ENCODE measurements at regions not wholly inside any gene's neighbourhood (a gene's known extent, or its start where the extent isn't known, plus 50 kb on each side); places are given as distances from the start of the nearest gene placed in this dataset.

DNA sequence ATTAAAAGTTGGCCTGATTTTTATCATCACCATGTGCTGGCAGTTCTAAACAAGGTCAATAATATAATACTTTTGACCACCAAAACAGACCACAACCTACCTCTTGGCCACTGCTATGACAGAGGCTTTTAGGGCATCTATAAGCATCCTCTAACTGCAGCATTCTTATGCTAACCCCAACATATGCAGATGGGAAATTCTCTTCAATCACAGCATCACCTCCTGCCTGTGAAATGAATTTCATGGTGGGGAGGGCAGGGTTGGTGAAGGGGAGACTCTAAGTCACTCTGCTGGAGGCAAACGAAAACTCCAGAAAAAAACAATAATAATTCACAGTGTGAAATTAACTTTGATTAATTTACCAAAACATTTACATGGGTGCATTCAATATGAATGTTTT is 78.8 kb upstream of the FAR2 start:
- ChIA-PET POLR2A (no interaction called here), CTCF (no interaction called here)
- no peak for DNase-seq
- no peak overlapping the region for H3K4me3 Mint-ChIP-seq
- no peaks in the 10 kb centered on the region for H3K9me3 Mint-ChIP-seq
- H3K4me1 Mint-ChIP-seq: peaks cover 1% of the 10 kb centered on the region
- H3K27me3 Mint-ChIP-seq: peaks cover 20% of the 10 kb centered on the region
- H3K36me3 Mint-ChIP-seq (ENCODE audit: low read depth): no peaks in the 10 kb centered on the region
- no peak overlapping the region for H3K27ac Mint-ChIP-seq

DNA sequence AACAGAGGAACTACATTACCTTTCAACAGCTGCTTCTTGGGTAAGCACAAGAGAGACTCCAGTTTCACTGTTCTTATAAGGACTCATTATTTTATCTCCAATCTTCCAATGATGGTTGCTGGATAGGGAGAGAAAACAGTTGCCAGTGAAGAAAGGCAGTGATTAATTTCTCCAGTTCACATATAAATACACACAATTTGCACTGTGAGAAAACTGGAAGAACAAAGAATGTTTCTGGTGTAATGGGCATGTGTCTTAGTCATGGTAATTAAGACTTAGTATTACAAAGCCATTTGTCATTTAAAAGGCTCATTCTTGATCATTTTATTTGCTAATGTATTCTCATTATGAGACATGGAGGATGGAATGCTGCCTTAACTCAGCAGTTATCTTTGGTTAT is 78.0 kb upstream of the FAR2 start:
- POLR2A ChIA-PET: no interaction called here
- Mint-ChIP-seq H3K4me1 (peaks cover 1% of the 10 kb centered on the region), H3K4me3 (no peak overlapping the region), H3K9me3 (no peaks in the 10 kb centered on the region), H3K36me3 (ENCODE audit: low read depth) (no peaks in the 10 kb centered on the region), H3K27ac (no peak overlapping the region), H3K27me3 (peaks cover 19% of the 10 kb centered on the region)
- CTCF ChIA-PET: interaction anchor here (3.2 kb wide), 1 partner anchor 247 kb away, joined by 27 read pairs; no protein-coding TSS in a partner anchor
- DNase-seq: no peak

DNA sequence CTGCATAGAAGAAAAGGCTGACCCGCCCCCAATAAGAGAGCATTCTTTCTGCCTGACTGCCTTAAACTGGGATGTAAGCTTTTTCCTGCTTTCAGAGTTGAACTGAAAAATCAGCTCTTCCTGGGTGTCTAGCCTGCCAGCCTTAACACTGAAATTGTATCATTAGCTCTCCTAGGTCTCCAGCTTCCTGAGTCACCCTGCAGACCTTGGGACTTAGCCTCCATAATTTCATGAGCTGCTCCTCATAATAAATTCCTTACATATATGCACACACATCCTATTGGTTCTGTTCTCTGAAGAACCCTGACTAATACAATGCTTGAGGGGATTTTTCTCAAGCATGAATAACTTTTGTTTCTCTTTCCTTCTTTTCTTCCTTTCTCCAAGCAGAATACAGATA is 76.4 kb upstream of the FAR2 start:
- H3K27me3 Mint-ChIP-seq: peaks cover 23% of the 10 kb centered on the region
- ChIA-PET POLR2A (interaction anchor here (1.6 kb wide), 1 partner anchor 308 kb away, joined by 3 read pairs; the partner anchor contains the start of gene ERGIC2), CTCF (interaction anchor here (0.7 to 3.2 kb wide), 8 partner anchors 9 to 275 kb away, joined by 3 to 27 read pairs (median 3); no protein-coding TSS in a partner anchor)
- H3K36me3 Mint-ChIP-seq (ENCODE audit: low read depth): no peaks in the 10 kb centered on the region
- no peaks in the 10 kb centered on the region for H3K9me3 Mint-ChIP-seq
- H3K4me1 Mint-ChIP-seq: no peaks in the 10 kb centered on the region
- no peak for DNase-seq
- no peak overlapping the region for H3K4me3 Mint-ChIP-seq
- H3K27ac Mint-ChIP-seq: no peak overlapping the region

DNA sequence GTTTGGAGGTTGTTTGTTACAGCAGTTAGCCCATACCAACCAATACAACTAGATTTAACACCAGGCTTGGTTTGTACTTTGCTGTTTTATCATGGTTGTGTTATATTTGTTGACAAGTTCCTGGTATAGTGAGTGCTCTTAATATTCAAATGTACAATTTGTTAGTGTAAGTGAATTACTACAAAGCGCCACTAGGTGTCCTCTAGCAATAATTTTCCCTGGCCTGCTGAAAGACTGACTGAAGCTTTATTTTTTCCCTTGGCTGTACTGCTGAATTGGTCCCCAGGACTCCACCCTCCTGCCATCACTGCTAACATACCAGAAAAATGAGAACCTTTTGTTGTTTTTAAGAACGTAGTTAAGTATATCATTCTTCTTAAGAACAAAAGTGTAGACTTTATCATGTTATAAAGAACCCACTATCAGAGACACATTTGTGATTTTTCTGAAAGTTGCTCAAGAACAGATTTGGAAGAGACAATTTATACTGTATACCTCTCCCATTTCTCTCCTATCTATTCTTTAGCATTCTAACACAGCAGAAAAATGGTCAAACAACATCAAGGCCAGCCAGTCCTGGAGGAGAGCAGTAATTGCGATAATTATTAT is 75.3 kb upstream of the FAR2 start:
- Mint-ChIP-seq H3K36me3 (ENCODE audit: low read depth) (no peaks in the 10 kb centered on the region), H3K4me1 (no peaks in the 10 kb centered on the region), H3K9me3 (no peaks in the 10 kb centered on the region), H3K27ac (no peak overlapping the region), H3K4me3 (no peak overlapping the region), H3K27me3 (peaks cover 21% of the 10 kb centered on the region)
- no peak for DNase-seq
- ChIA-PET CTCF (interaction anchor here (0.8 to 3.2 kb wide), 6 partner anchors 13 to 245 kb away, joined by 3 to 27 read pairs (median 5); no protein-coding TSS in a partner anchor), POLR2A (no interaction called here)

DNA sequence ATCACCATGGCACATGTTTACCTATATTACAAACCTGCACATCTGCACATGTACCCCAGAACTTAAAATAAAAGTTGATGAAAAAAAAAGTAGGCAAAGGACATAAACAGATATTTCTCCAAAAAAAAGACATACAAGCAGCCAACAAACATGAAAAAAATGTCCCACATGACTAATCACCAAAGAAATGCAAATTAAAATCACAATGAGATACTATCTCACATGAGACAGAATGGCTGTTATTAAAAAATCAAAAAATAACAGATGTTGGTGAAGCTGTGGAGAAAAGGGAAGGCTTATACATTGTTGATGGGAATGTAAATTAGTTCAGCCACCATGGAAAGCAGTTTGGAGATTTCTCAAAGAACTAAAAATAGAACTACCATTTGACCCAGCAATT is 68.0 kb upstream of the FAR2 start:
- Mint-ChIP-seq H3K27ac (no peak overlapping the region), H3K9me3 (no peaks in the 10 kb centered on the region), H3K36me3 (ENCODE audit: low read depth) (no peaks in the 10 kb centered on the region), H3K27me3 (peaks cover 21% of the 10 kb centered on the region), H3K4me3 (no peak overlapping the region), H3K4me1 (peaks cover 14% of the 10 kb centered on the region)
- POLR2A ChIA-PET: no interaction called here
- DNase-seq: no peak
- CTCF ChIA-PET: no interaction called here

DNA sequence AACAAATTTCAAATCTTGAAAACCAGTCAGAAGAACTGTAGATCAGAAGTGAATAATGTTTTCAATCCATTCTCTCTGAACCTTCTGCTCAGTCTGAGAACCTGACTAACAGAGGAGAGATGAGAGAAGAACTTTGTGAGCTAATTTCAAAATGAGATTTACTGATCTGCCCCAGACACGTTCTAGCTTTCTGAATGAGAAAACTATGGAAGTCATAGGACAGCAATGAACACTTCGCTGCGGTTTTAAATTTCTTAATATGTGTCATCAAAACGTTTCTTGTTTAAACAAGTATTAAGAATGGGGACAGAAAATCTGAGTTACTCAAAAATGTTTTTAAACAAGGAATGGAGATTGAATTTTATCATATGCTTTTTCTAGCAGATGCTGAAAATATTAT is 66.6 kb upstream of the FAR2 start:
- DNase-seq: no peak
- H3K36me3 Mint-ChIP-seq (ENCODE audit: low read depth): no peaks in the 10 kb centered on the region
- H3K9me3 Mint-ChIP-seq: no peaks in the 10 kb centered on the region
- POLR2A ChIA-PET: no interaction called here
- H3K27ac Mint-ChIP-seq: no peak overlapping the region
- CTCF ChIA-PET: interaction anchor here (0.5 to 1.3 kb wide), 3 partner anchors 91 to 236 kb away, joined by 3 to 4 read pairs (median 3); no protein-coding TSS in a partner anchor
- peaks cover 23% of the 10 kb centered on the region for H3K27me3 Mint-ChIP-seq
- H3K4me1 Mint-ChIP-seq: peaks cover 14% of the 10 kb centered on the region
- H3K4me3 Mint-ChIP-seq: no peak overlapping the region

DNA sequence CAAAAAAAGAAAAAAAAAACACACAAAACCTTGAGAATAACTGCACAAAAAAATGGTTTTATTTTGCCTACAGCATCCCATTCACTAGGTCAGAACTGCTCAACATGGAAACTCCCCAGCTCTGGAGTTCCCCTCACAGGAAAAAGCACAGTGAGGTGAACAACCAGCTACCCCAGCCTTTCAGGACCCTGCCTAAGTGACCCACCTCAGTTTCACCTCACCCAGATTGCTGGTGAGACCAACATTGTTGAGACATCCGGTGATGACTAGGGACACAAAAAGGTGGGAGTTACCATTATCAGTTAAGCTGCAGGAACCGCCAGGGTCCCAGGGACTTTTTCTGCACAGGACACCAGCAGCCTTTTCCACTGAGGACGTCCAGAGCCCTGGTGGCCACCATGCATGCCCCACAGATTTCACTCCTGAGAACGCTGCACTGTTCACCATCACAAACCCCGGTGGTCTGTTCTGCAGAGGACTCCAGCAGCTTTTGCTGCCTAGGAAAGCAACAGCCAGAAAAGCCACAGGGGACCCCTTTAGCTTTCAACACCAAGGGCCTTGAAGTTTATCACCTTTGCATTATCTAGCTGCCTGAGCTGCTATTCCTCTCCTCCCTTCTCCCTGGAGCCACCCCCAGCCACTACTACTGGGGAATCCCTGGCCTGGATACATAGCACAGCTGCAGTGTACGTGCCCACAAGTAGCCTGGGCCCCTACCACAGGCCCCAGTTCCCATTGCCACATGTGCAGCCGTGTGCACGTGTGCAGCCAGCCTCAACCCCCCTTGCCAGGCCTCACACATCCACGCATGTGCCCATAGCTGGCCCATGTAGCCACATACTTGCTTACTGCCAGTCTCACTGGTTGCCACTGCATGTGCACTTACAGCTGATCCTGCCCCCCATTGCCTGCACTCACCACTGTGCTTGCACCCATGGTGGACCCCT is 62.5 kb upstream of the FAR2 start:
- POLR2A ChIA-PET: interaction anchor here (0.6 kb wide), 2 partner anchors 14 to 1514 kb away, joined by 3 read pairs; no protein-coding TSS in a partner anchor
- H3K4me1 Mint-ChIP-seq: peaks cover 13% of the 10 kb centered on the region
- H3K36me3 Mint-ChIP-seq (ENCODE audit: low read depth): no peaks in the 10 kb centered on the region
- H3K4me3 Mint-ChIP-seq: no peak overlapping the region
- CTCF ChIA-PET: interaction anchor here (0.6 to 1.7 kb wide), 8 partner anchors 11 to 231 kb away, joined by 3 to 8 read pairs (median 4); no protein-coding TSS in a partner anchor
- H3K9me3 Mint-ChIP-seq: no peaks in the 10 kb centered on the region
- DNase-seq: no peak
- no peak overlapping the region for H3K27ac Mint-ChIP-seq
- peaks cover 23% of the 10 kb centered on the region for H3K27me3 Mint-ChIP-seq

DNA sequence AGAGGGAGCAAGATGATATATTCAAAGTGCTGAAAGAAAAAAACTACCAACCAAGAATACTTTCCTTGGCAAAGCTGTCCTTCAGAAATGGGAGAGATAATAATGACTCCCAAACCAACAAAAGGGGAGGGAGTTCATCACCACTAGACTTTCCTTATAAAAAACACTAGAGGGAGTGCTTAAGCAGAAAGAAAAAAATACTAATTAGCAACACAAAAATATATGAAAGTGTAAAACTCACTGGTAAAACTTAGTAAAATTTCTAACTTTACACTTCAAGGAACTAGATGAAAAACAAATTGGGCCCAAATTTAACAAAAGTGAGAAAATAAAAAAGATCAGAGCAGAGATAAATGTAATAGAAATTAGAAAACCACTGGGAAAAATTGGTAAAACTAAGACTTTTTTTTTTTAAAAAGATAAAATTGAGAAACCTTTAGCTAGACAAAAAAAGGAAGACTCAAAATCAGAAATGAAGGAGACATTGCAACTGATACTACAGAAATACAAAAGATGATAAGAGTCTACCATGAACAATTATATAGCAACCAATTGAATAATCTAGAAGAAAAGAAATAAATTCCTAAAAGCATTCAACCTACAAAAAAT is 60.4 kb upstream of the FAR2 start:
- H3K27ac Mint-ChIP-seq: no peak overlapping the region
- DNase-seq: no peak
- H3K9me3 Mint-ChIP-seq: no peaks in the 10 kb centered on the region
- H3K4me3 Mint-ChIP-seq: no peak overlapping the region
- H3K4me1 Mint-ChIP-seq: no peaks in the 10 kb centered on the region
- H3K36me3 Mint-ChIP-seq (ENCODE audit: low read depth): no peaks in the 10 kb centered on the region
- ChIA-PET CTCF (interaction anchor here (1.0 to 3.7 kb wide), 6 partner anchors 12 to 229 kb away, joined by 3 to 29 read pairs (median 5); no protein-coding TSS in a partner anchor), POLR2A (no interaction called here)
- H3K27me3 Mint-ChIP-seq: peaks cover 31% of the 10 kb centered on the region

Data from activated CD4-positive, alpha-beta memory T cell treated with anti-CD3 and anti-CD28 coated beads, Interleukin-2, amount 10 ng/mL, durations not matched to agents 7 days and 5 days (primary cell).